Sigmoid colon (tissue), 3 donors: ENCODE measurements at regions not wholly inside any gene's neighbourhood (a gene's known extent, or its start where the extent isn't known, plus 50 kb on each side); places are given as distances from the start of the nearest gene placed in this dataset.

ENCODE experiments used
- POLR2A ChIP-seq, 2 donors: fragments of 450-650 bp; IDR thresholded peaks; one replicate each; pipeline ENCODE4 v1.6.1; 2016; ENCODE audit warnings: antibody characterized with exemption in 2 of 2, mild to moderate bottlenecking in 2 of 2, moderate library complexity in 2 of 2
- TF ChIP-seq, protein P1 (sequence below), 4 experiments: fragments of 450-650 bp in 3 of 4; fragments of 200-600 bp in 1 of 4; IDR thresholded peaks; one replicate each; pipeline ENCODE4 v1.5.1; 2016 to 2019; ENCODE audit warnings: antibody characterized with exemption in 4 of 4, mild to moderate bottlenecking in 3 of 4, moderate library complexity in 2 of 4

- TF ChIP-seq POLR2A (IDR thresholded peaks at IDR 0.05): no peak
- TF ChIP-seq, protein P1, sequence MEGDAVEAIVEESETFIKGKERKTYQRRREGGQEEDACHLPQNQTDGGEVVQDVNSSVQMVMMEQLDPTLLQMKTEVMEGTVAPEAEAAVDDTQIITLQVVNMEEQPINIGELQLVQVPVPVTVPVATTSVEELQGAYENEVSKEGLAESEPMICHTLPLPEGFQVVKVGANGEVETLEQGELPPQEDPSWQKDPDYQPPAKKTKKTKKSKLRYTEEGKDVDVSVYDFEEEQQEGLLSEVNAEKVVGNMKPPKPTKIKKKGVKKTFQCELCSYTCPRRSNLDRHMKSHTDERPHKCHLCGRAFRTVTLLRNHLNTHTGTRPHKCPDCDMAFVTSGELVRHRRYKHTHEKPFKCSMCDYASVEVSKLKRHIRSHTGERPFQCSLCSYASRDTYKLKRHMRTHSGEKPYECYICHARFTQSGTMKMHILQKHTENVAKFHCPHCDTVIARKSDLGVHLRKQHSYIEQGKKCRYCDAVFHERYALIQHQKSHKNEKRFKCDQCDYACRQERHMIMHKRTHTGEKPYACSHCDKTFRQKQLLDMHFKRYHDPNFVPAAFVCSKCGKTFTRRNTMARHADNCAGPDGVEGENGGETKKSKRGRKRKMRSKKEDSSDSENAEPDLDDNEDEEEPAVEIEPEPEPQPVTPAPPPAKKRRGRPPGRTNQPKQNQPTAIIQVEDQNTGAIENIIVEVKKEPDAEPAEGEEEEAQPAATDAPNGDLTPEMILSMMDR (IDR thresholded peaks at IDR 0.05): no peak
These were observed 587.3 kb upstream of the ROBO1 start for GRCh38 chr3:80355144-80355543.
